ENCODE measurements at regions not wholly inside any gene's neighbourhood (a gene's known extent, or its start where the extent isn't known, plus 50 kb on each side); places are given as distances from the start of the nearest gene placed in this dataset.

- ChIA-PET CTCF (no interaction called here), POLR2A (ENCODE audit: unreplicated experiment) (no interaction called here)
- H3K9me3 ChIP-seq (ENCODE audit: control insufficient read depth, insufficient read depth, low read length) = no peaks in the 10 kb centered on the region
- no TSS peak for BruUV-seq (replicated peaks)
- H4K91ac ChIP-seq (ENCODE audit: insufficient read depth, low read depth, low read length) = no peak overlapping the region
- no peak overlapping the region for H4K5ac ChIP-seq (ENCODE audit: low read depth, low read length)
- no peak overlapping the region for H3K4me3 ChIP-seq (ENCODE audit: insufficient read depth, low read depth, low read length)
- no peaks in the 10 kb centered on the region for H3K79me1 ChIP-seq (ENCODE audit: low read depth in 1 of 2, low read length in 2 of 2)
- DNase-seq = peak; percentile 19
- H3K36me3 ChIP-seq (ENCODE audit: control insufficient read depth, insufficient read depth, low read length) = no peaks in the 10 kb centered on the region
- H3K4ac ChIP-seq (ENCODE audit: low read depth, low read length) = no peak overlapping the region
- no peak overlapping the region for H4K8ac ChIP-seq (ENCODE audit: low read depth in 2 of 2, low read length in 2 of 2)
- H2AFZ ChIP-seq (replicated peaks; ENCODE audit: low read length, poor library complexity) = no peak overlapping the region
- no peaks in the 10 kb centered on the region for H3K9me1 ChIP-seq (ENCODE audit: insufficient read depth, low read length)
- in situ Hi-C loops (cut with MboI; ENCODE audit: low sequenced_read_pairs) (no loop called here), dilution Hi-C loops (cut with HindIII; ENCODE audit: low sequenced_read_pairs, unreplicated experiment) (no loop called here), intact Hi-C loops (cut with micrococcal nuclease) (no loop called here)
- TF ChIP-seq CEBPB (IDR thresholded peaks at IDR 0.05; ENCODE audit: low read depth, low read length) (no peak), RFX5 (IDR thresholded peaks at IDR 0.05; ENCODE audit: low read depth, low read length) (no peak), MAFK (IDR thresholded peaks at IDR 0.05; ENCODE audit: low read depth, low read length) (no peak), RAD21 (IDR thresholded peaks at IDR 0.05; ENCODE audit: low read length) (no peak), POLR2A (IDR thresholded peaks at IDR 0.05; ENCODE audit: low read depth, low read length) (no peak), USF2 (IDR thresholded peaks at IDR 0.05; ENCODE audit: low read depth, low read length) (no peak), CTCF (conservative IDR thresholded peaks at IDR 0.05; ENCODE audit: low read depth, low read length) (no peak), NFE2L2 (IDR thresholded peaks at IDR 0.05; ENCODE audit: low read depth, low read length) (no peak), SMC3 (IDR thresholded peaks at IDR 0.05; ENCODE audit: low read depth, low read length) (no peak), CHD1 (IDR thresholded peaks at IDR 0.05; ENCODE audit: low read depth, low read length) (no peak), FOS (IDR thresholded peaks at IDR 0.05; ENCODE audit: low read depth, low read length) (no peak), MXI1 (IDR thresholded peaks at IDR 0.05; ENCODE audit: borderline replicate concordance, low read depth, low read length) (no peak), RCOR1 (IDR thresholded peaks at IDR 0.05; ENCODE audit: insufficient replicate concordance, low read length) (no peak), MAZ (IDR thresholded peaks at IDR 0.05; ENCODE audit: borderline replicate concordance, low read depth, low read length) (no peak)
- TF ChIP-seq, protein P1, sequence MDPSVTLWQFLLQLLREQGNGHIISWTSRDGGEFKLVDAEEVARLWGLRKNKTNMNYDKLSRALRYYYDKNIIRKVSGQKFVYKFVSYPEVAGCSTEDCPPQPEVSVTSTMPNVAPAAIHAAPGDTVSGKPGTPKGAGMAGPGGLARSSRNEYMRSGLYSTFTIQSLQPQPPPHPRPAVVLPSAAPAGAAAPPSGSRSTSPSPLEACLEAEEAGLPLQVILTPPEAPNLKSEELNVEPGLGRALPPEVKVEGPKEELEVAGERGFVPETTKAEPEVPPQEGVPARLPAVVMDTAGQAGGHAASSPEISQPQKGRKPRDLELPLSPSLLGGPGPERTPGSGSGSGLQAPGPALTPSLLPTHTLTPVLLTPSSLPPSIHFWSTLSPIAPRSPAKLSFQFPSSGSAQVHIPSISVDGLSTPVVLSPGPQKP (IDR thresholded peaks at IDR 0.05; ENCODE audit: borderline replicate concordance, low read depth, low read length) = no peak
- H2BK5ac ChIP-seq (ENCODE audit: low read depth, low read length, poor library complexity, severe bottlenecking) = no peak overlapping the region
- H3K4me1 ChIP-seq (ENCODE audit: control insufficient read depth, insufficient read depth, low read length) = no peaks in the 10 kb centered on the region
- no peaks in the 10 kb centered on the region for H3K27me3 ChIP-seq (ENCODE audit: control insufficient read depth, insufficient read depth, low read length)
- H3K18ac ChIP-seq (ENCODE audit: low read depth, low read length) = no peak overlapping the region
- no peaks in the 10 kb centered on the region for H4K20me1 ChIP-seq (ENCODE audit: insufficient read depth, low read length)
- no peak overlapping the region for H3K56ac ChIP-seq (ENCODE audit: extremely low read depth, insufficient read depth, low read length)
- no peak overlapping the region for H2BK120ac ChIP-seq (ENCODE audit: low read depth, low read length)
- no peak overlapping the region for H3K27ac ChIP-seq (ENCODE audit: insufficient read depth, low read length)
- H3K23ac ChIP-seq (ENCODE audit: low read depth, low read length) = no peak overlapping the region
- H2BK15ac ChIP-seq (ENCODE audit: low read depth, low read length) = no peak overlapping the region
- no peak overlapping the region for H2AK9ac ChIP-seq (replicated peaks; ENCODE audit: low read depth, low read length, poor library complexity)
- no peak overlapping the region for H3K4me2 ChIP-seq (ENCODE audit: low read depth, low read length)
- no peak overlapping the region for H2AK5ac ChIP-seq (ENCODE audit: low read depth, low read length)
- no peak overlapping the region for H3K14ac ChIP-seq (replicated peaks; ENCODE audit: low read depth, low read length)
- H3K9ac ChIP-seq (ENCODE audit: low read depth, low read length) = no peak overlapping the region
- no peak overlapping the region for H2BK20ac ChIP-seq (ENCODE audit: low read depth, low read length)
- no peak for ATAC-seq (ENCODE audit: low read depth)
Measured at GRCh38 chr9:111190347-111190746, 139.7 kb downstream of the OR2K2 start.

All from IMR-90 (cell line).